ENCODE measurements at regions not wholly inside any gene's neighbourhood (a gene's known extent, or its start where the extent isn't known, plus 50 kb on each side); places are given as distances from the start of the nearest gene placed in this dataset.

- Histone ChIP-seq H3K36me3 (ENCODE audit: low read depth) (no peaks in the 10 kb centered on the region), H3K9me2 (ENCODE audit: insufficient read depth) (no peaks in the 10 kb centered on the region), H3K4me1 (replicated peaks; ENCODE audit: insufficient read depth) (no peaks in the 10 kb centered on the region), H3K27ac (no peak overlapping the region), H3F3A (ENCODE audit: insufficient read depth, low read depth) (no peaks in the 10 kb centered on the region), H2AFZ (no peak overlapping the region), H3K79me2 (ENCODE audit: low read depth) (no peaks in the 10 kb centered on the region), H4K20me1 (ENCODE audit: insufficient read depth) (no peaks in the 10 kb centered on the region), H3K27me3 (ENCODE audit: insufficient read depth, low read depth) (peaks cover 68% of the 10 kb centered on the region), H3K4me3 (no peak overlapping the region), H3K4me2 (no peak overlapping the region), H3K9me3 (ENCODE audit: insufficient read depth, low read depth) (no peaks in the 10 kb centered on the region)
- CTCF ChIA-PET, result no interaction called here
- POLR2A ChIA-PET (ENCODE audit: unreplicated experiment), result no interaction called here
- TF ChIP-seq EZH2 (IDR thresholded peaks at IDR 0.05; ENCODE audit: low read depth), result no peak
- no peak for TF ChIP-seq CTCF (conservative IDR thresholded peaks at IDR 0.05)
- DNase-seq, result no peak
- BruUV-seq (replicated peaks), result no TSS peak
- intact Hi-C loops (cut with micrococcal nuclease; ENCODE audit: unreplicated experiment), result no loop called here
Measured at GRCh38 chr9:93819905-93820304, 135.2 kb downstream of the BARX1 start.

GRCh38 chr9:93818827-93819472, 136.2 kb downstream of the BARX1 start:
- H3K4me2 ChIP-seq, result no peak overlapping the region
- H3K9me2 ChIP-seq (ENCODE audit: insufficient read depth), result no peaks in the 10 kb centered on the region
- no peaks in the 10 kb centered on the region for H3K79me2 ChIP-seq (ENCODE audit: low read depth)
- H4K20me1 ChIP-seq (ENCODE audit: insufficient read depth), result no peaks in the 10 kb centered on the region
- no peak overlapping the region for H3K27ac ChIP-seq
- POLR2A ChIA-PET (ENCODE audit: unreplicated experiment), result no interaction called here
- H3K36me3 ChIP-seq (ENCODE audit: low read depth), result no peaks in the 10 kb centered on the region
- no peak overlapping the region for H3K4me3 ChIP-seq
- peaks cover 71% of the 10 kb centered on the region for H3K27me3 ChIP-seq (ENCODE audit: insufficient read depth, low read depth)
- intact Hi-C loops (cut with micrococcal nuclease; ENCODE audit: unreplicated experiment), result no loop called here
- H3K4me1 ChIP-seq (replicated peaks; ENCODE audit: insufficient read depth), result no peaks in the 10 kb centered on the region
- no peaks in the 10 kb centered on the region for H3F3A ChIP-seq (ENCODE audit: insufficient read depth, low read depth)
- CTCF ChIA-PET, result no interaction called here
- DNase-seq, result no peak
- no TSS peak for BruUV-seq (replicated peaks)
- H2AFZ ChIP-seq, result no peak overlapping the region
- TF ChIP-seq CTCF (conservative IDR thresholded peaks at IDR 0.05), result no peak
- no peak for TF ChIP-seq EZH2 (IDR thresholded peaks at IDR 0.05; ENCODE audit: low read depth)
- no peaks in the 10 kb centered on the region for H3K9me3 ChIP-seq (ENCODE audit: insufficient read depth, low read depth)

GRCh38 chr9:93818237-93818636, 136.9 kb downstream of the BARX1 start:
- peaks cover 78% of the 10 kb centered on the region for H3K27me3 ChIP-seq (ENCODE audit: insufficient read depth, low read depth)
- H3K36me3 ChIP-seq (ENCODE audit: low read depth), result no peaks in the 10 kb centered on the region
- H2AFZ ChIP-seq, result no peak overlapping the region
- CTCF ChIA-PET, result no interaction called here
- POLR2A ChIA-PET (ENCODE audit: unreplicated experiment), result no interaction called here
- intact Hi-C loops (cut with micrococcal nuclease; ENCODE audit: unreplicated experiment), result no loop called here
- H3K9me2 ChIP-seq (ENCODE audit: insufficient read depth), result no peaks in the 10 kb centered on the region
- no peak for DNase-seq
- no peaks in the 10 kb centered on the region for H3K4me1 ChIP-seq (replicated peaks; ENCODE audit: insufficient read depth)
- TF ChIP-seq CTCF (conservative IDR thresholded peaks at IDR 0.05) (no peak), EZH2 (IDR thresholded peaks at IDR 0.05; ENCODE audit: low read depth) (no peak)
- H3K9me3 ChIP-seq (ENCODE audit: insufficient read depth, low read depth), result no peaks in the 10 kb centered on the region
- no peak overlapping the region for H3K4me2 ChIP-seq
- H4K20me1 ChIP-seq (ENCODE audit: insufficient read depth), result no peaks in the 10 kb centered on the region
- H3F3A ChIP-seq (ENCODE audit: insufficient read depth, low read depth), result no peaks in the 10 kb centered on the region
- no peak overlapping the region for H3K27ac ChIP-seq
- H3K79me2 ChIP-seq (ENCODE audit: low read depth), result no peaks in the 10 kb centered on the region
- no TSS peak for BruUV-seq (replicated peaks)
- no peak overlapping the region for H3K4me3 ChIP-seq
